Transverse colon (tissue), 4 donors: ENCODE measurements at regions not wholly inside any gene's neighbourhood (a gene's known extent, or its start where the extent isn't known, plus 50 kb on each side); places are given as distances from the start of the nearest gene placed in this dataset.

Source experiments
- EP300 ChIP-seq: sonication (generic); formaldehyde crosslinking; IDR thresholded peaks from one replicate; pipeline ENCODE4 v1.6.1; 2017; ENCODE audit warnings: antibody characterized with exemption, low read depth
- POLR2A ChIP-seq: fragments of 450-650 bp; IDR thresholded peaks from one replicate; pipeline ENCODE4 v1.6.1; 2016; ENCODE audit warnings: antibody characterized with exemption, mild to moderate bottlenecking, moderate library complexity
- POLR2AphosphoS5 ChIP-seq, 3 donors: sonication (generic); formaldehyde crosslinking; IDR thresholded peaks; one replicate each; pipeline ENCODE4 v1.6.1; 2016; ENCODE audit warnings: antibody characterized with exemption in 3 of 3
- TF ChIP-seq, protein P1 (sequence below), 5 experiments: fragments of 200-600 bp in 3 of 5; fragments of 450-650 bp in 2 of 5; sonication (generic) in 3 of 5; IDR thresholded peaks; 1 replicate in 2 of 5; 2 replicates in 3 of 5; pipeline ENCODE4 v1.5.1; 2016 to 2017; ENCODE audit warnings: antibody characterized with exemption in 5 of 5, inconsistent platforms in 3 of 5, mild to moderate bottlenecking in 2 of 5, moderate library complexity in 1 of 5

DNA sequence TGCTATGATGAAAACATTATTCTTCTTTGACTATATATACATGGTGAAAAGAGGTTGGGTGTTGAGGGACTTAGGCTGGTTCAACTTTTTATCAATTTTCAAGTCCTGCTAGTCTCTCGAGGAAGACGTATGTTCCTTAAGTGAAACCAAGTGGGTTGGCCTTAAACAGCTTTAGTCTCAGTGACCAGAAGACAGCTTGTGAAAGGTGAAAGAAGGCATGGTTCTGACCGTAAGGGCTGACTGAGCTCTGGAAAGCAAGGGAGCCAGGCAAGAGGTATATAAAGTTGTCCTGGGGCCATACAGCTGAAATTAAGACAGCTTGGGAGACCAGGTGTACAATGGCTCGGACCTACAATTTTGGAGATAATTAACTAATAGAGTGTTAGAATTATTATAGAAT lies 128.9 kb upstream of the TP63 start:
- TF ChIP-seq, protein P1, sequence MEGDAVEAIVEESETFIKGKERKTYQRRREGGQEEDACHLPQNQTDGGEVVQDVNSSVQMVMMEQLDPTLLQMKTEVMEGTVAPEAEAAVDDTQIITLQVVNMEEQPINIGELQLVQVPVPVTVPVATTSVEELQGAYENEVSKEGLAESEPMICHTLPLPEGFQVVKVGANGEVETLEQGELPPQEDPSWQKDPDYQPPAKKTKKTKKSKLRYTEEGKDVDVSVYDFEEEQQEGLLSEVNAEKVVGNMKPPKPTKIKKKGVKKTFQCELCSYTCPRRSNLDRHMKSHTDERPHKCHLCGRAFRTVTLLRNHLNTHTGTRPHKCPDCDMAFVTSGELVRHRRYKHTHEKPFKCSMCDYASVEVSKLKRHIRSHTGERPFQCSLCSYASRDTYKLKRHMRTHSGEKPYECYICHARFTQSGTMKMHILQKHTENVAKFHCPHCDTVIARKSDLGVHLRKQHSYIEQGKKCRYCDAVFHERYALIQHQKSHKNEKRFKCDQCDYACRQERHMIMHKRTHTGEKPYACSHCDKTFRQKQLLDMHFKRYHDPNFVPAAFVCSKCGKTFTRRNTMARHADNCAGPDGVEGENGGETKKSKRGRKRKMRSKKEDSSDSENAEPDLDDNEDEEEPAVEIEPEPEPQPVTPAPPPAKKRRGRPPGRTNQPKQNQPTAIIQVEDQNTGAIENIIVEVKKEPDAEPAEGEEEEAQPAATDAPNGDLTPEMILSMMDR (IDR thresholded peaks at IDR 0.05), result no peak
- no peak for TF ChIP-seq POLR2A
- no peak for TF ChIP-seq EP300
- TF ChIP-seq POLR2AphosphoS5 (IDR thresholded peaks at IDR 0.05), result no peak
